ENCODE measurements at regions not wholly inside any gene's neighbourhood (a gene's known extent, or its start where the extent isn't known, plus 50 kb on each side); places are given as distances from the start of the nearest gene placed in this dataset.
A peak's percentile ranks its signal among the peaks of the same experiment; 100 is the strongest.

- intact Hi-C loops (cut with DNase I), result no loop called here
- WGBS, result 9% methylated on average over 3 of the region's 3 CpGs
- Histone ChIP-seq H3K4me1 (replicated peaks) (no peaks in the 10 kb centered on the region), H3K27ac (no peak overlapping the region), H3K27me3 (replicated peaks; ENCODE audit: insufficient read depth) (no peaks in the 10 kb centered on the region), H3K9me3 (no peaks in the 10 kb centered on the region), H3K36me3 (no peaks in the 10 kb centered on the region), H3K4me3 (no peak overlapping the region)
- TF ChIP-seq POLR2AphosphoS5 (IDR thresholded peaks at IDR 0.05), result no peak
- no peak for TF ChIP-seq CTCF (IDR thresholded peaks at IDR 0.05)
- TF ChIP-seq POLR2A (IDR thresholded peaks at IDR 0.05), result no peak
- no peak for DNase-seq (ENCODE audit: low spot score)
Measured at GRCh38 chrX:115988825-115989224, 181.7 kb upstream of the AGTR2 start.

- intact Hi-C loops (cut with DNase I), result no loop called here
- 13% methylated on average over 1 of the region's 1 CpG for WGBS
Measured at GRCh38 chrX:115989686-115990085, 180.9 kb upstream of the AGTR2 start.

GRCh38 chrX:116009346-116009745 is 161.2 kb upstream of the AGTR2 start:
- TF ChIP-seq POLR2AphosphoS5 (IDR thresholded peaks at IDR 0.05) (no peak), CTCF (IDR thresholded peaks at IDR 0.05) (no peak), POLR2A (IDR thresholded peaks at IDR 0.05) (no peak)

More at GRCh38 chrX:115989686-115990085, 180.9 kb upstream of the AGTR2 start:
- TF ChIP-seq POLR2A (IDR thresholded peaks at IDR 0.05), result no peak
- TF ChIP-seq POLR2AphosphoS5 (IDR thresholded peaks at IDR 0.05), result no peak
- no peak for TF ChIP-seq CTCF (IDR thresholded peaks at IDR 0.05)
- no peak overlapping the region for H3K4me3 ChIP-seq
- H3K27me3 ChIP-seq (replicated peaks; ENCODE audit: insufficient read depth), result no peaks in the 10 kb centered on the region
- H3K9me3 ChIP-seq, result no peaks in the 10 kb centered on the region
- no peaks in the 10 kb centered on the region for H3K36me3 ChIP-seq
- H3K4me1 ChIP-seq (replicated peaks), result no peaks in the 10 kb centered on the region
- no peak overlapping the region for H3K27ac ChIP-seq
- DNase-seq (ENCODE audit: low spot score), result no peak

GRCh38 chrX:116009861-116010710 is 160.5 kb upstream of the AGTR2 start:
- intact Hi-C loops (cut with DNase I), result no loop called here
- Histone ChIP-seq H3K4me3 (no peak overlapping the region), H3K4me1 (replicated peaks) (no peaks in the 10 kb centered on the region), H3K36me3 (no peaks in the 10 kb centered on the region), H3K27me3 (replicated peaks; ENCODE audit: insufficient read depth) (no peaks in the 10 kb centered on the region), H3K9me3 (no peaks in the 10 kb centered on the region), H3K27ac (no peak overlapping the region)
- WGBS, result 2% methylated on average over 8 of the region's 8 CpGs
- TF ChIP-seq CTCF (IDR thresholded peaks at IDR 0.05) (no peak), POLR2A (IDR thresholded peaks at IDR 0.05) (no peak), POLR2AphosphoS5 (IDR thresholded peaks at IDR 0.05) (no peak)
- peak; percentile 5 for DNase-seq (ENCODE audit: low spot score)

More at GRCh38 chrX:116009346-116009745, 161.2 kb upstream of the AGTR2 start:
- Histone ChIP-seq H3K36me3 (no peaks in the 10 kb centered on the region), H3K4me1 (replicated peaks) (no peaks in the 10 kb centered on the region), H3K9me3 (no peaks in the 10 kb centered on the region), H3K27ac (no peak overlapping the region), H3K4me3 (no peak overlapping the region), H3K27me3 (replicated peaks; ENCODE audit: insufficient read depth) (no peaks in the 10 kb centered on the region)
- DNase-seq (ENCODE audit: low spot score), result peak; percentile 5
- intact Hi-C loops (cut with DNase I), result no loop called here
- 40% methylated on average over 1 of the region's 1 CpG for WGBS

GRCh38 chrX:116010939-116011338 is 159.6 kb upstream of the AGTR2 start:
- DNase-seq (ENCODE audit: low spot score), result no peak
- intact Hi-C loops (cut with DNase I), result no loop called here
- WGBS, result 86% methylated on average over 5 of the region's 5 CpGs
- no peaks in the 10 kb centered on the region for H3K36me3 ChIP-seq
- H3K4me3 ChIP-seq, result no peak overlapping the region
- H3K27me3 ChIP-seq (replicated peaks; ENCODE audit: insufficient read depth), result no peaks in the 10 kb centered on the region
- TF ChIP-seq CTCF (IDR thresholded peaks at IDR 0.05) (no peak), POLR2AphosphoS5 (IDR thresholded peaks at IDR 0.05) (no peak), POLR2A (IDR thresholded peaks at IDR 0.05) (no peak)
- no peaks in the 10 kb centered on the region for H3K9me3 ChIP-seq
- no peak overlapping the region for H3K27ac ChIP-seq
- no peaks in the 10 kb centered on the region for H3K4me1 ChIP-seq (replicated peaks)

Data from prostate gland (tissue), 2 donors.